ENCODE measurements at regions not wholly inside any gene's neighbourhood (a gene's known extent, or its start where the extent isn't known, plus 50 kb on each side); places are given as distances from the start of the nearest gene placed in this dataset.

DNA sequence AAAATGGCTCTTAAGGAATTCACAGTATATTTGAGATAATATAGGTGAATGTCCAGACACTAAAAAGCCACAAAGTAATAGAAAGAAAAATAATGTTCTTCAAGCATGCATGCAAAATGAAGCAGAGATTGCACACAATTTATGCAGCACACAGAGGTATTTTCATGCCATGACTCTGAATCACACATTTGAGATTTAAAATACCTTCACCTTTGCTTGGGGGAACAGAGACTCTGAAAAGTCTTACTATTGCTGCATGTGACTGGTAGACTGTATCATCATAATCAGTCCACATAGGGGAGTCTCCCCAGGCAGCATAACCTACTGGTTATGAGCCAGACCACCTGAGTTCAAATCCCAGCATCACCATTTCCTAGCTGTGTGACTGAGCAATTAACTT, 96.2 kb downstream of the RCN1 start:
- TF ChIP-seq, protein P1, sequence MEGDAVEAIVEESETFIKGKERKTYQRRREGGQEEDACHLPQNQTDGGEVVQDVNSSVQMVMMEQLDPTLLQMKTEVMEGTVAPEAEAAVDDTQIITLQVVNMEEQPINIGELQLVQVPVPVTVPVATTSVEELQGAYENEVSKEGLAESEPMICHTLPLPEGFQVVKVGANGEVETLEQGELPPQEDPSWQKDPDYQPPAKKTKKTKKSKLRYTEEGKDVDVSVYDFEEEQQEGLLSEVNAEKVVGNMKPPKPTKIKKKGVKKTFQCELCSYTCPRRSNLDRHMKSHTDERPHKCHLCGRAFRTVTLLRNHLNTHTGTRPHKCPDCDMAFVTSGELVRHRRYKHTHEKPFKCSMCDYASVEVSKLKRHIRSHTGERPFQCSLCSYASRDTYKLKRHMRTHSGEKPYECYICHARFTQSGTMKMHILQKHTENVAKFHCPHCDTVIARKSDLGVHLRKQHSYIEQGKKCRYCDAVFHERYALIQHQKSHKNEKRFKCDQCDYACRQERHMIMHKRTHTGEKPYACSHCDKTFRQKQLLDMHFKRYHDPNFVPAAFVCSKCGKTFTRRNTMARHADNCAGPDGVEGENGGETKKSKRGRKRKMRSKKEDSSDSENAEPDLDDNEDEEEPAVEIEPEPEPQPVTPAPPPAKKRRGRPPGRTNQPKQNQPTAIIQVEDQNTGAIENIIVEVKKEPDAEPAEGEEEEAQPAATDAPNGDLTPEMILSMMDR (IDR thresholded peaks at IDR 0.05), result no peak
- no peak for ATAC-seq

DNA sequence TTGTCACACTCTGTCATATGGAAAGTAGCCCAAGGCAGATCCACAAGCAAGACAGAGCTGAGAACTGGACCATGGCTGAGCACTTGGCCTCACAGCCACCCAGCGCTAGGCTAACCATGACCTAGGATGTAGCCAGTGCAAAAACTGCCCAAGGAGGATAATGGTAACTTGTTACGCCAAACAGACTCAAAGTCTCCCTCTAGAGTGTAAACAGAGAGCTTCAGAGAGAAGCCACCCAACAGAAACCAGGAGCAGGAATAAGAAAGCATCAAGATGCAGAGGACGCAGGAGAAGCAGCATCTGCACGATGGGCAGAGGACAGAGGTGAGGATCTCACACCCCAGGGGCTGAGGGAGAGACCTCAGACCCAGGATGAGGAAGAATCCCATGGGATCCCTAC, 97.9 kb downstream of the RCN1 start:
- TF ChIP-seq, protein P1 (IDR thresholded peaks at IDR 0.05), result no peak
- DNase-seq (no peak), ATAC-seq (no peak)
- H3K36me3 ChIP-seq (ENCODE audit: low read depth), result no peaks in the 10 kb centered on the region
- intact Hi-C loops (cut with DNase I, micrococcal nuclease), result no loop called here
- no peak overlapping the region for H3K4me3 ChIP-seq
- no peaks in the 10 kb centered on the region for H3K9me3 ChIP-seq
- no peaks in the 10 kb centered on the region for H3K4me1 ChIP-seq (ENCODE audit: low read depth)

More for the DNA sequence above, 96.2 kb downstream of the RCN1 start:
- DNase-seq, result no peak
- intact Hi-C loops (cut with DNase I, micrococcal nuclease), result no loop called here
- Histone ChIP-seq H3K4me3 (no peak overlapping the region), H3K4me1 (ENCODE audit: low read depth) (no peaks in the 10 kb centered on the region), H3K36me3 (ENCODE audit: low read depth) (no peaks in the 10 kb centered on the region), H3K9me3 (no peaks in the 10 kb centered on the region)

DNA sequence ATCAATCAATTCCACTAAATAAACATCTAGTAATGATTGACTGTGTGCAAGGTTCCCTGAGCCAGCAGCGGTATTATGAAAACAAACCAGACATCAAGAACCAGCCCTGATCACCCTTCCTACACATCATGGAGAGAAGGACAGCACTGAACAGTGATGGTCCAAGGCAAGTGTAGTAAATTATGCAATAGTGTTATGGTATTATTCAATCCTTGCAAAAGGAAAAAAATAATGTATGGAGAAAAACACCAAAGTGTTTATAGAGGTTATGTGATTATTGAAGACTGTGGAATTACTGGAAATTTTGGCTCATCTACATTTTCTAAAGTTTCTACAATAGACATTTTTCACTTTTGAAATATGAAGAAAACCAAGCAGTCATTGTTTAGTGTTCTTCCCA, 105.3 kb downstream of the RCN1 start:
- Histone ChIP-seq H3K9me3 (no peaks in the 10 kb centered on the region), H3K4me3 (no peak overlapping the region), H3K36me3 (ENCODE audit: low read depth) (no peaks in the 10 kb centered on the region), H3K4me1 (ENCODE audit: low read depth) (no peaks in the 10 kb centered on the region)
- intact Hi-C loops (cut with DNase I, micrococcal nuclease), result no loop called here
- no peak for DNase-seq
- TF ChIP-seq, protein P1 (IDR thresholded peaks at IDR 0.05), result no peak
- no peak for ATAC-seq

DNA sequence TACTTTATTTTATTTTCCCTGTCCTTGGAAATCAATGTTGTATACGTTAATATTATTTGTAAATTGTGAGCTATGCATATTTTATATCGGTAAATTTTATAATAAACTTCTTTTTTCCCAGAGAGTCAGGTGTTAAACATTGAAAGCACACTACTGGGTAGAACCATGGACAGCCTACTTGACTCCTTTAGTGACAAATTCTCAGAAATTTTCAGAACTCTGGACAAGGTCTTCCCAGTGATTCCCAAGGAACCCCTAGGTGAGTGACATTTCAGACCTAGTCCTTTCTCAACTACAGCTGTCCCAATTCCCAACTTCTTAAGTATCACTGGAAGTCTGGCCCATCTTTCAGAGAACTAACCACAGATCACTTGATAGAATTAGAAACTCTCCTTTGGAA, 107.2 kb downstream of the RCN1 start:
- no peaks in the 10 kb centered on the region for H3K36me3 ChIP-seq (ENCODE audit: low read depth)
- H3K4me3 ChIP-seq, result no peak overlapping the region
- TF ChIP-seq, protein P1 (IDR thresholded peaks at IDR 0.05), result no peak
- DNase-seq (no peak), ATAC-seq (no peak)
- no peaks in the 10 kb centered on the region for H3K4me1 ChIP-seq (ENCODE audit: low read depth)
- no peaks in the 10 kb centered on the region for H3K9me3 ChIP-seq
- intact Hi-C loops (cut with DNase I, micrococcal nuclease), result no loop called here

DNA sequence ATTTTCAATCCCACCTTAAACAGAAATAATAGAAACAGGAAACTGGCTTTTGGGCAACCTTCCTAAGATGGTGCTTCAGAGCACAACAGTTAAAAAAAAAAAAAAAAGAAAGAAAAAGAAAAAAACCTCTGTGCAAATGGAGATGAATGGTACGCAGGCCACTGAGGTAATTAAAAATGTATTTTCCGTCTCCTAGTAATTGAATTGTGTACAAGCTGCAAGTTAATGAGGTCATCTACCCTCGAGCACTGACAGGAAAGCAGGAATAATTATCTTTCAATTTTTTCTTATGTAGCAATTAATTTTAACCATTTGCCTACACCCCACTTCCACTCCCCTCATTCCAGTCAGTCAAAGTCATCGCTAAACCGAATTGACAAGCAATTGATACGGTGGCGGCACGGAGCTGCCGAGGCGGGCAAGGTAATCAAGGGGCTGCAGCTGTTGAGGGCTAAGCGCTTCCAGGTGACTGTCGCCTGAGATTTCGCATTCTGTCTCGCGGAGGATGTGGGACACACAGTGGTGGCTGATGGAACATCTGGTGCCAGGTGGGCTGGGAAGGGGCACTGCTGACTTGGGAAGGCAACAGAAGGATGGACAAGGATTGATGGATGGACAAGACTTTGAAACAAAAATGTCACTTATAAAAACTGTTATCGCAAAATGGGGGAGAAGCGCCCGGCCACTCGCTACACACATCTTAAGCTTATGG, 109.4 kb downstream of the RCN1 start:
- TF ChIP-seq, protein P1 (IDR thresholded peaks at IDR 0.05), result no peak
- Histone ChIP-seq H3K4me1 (ENCODE audit: low read depth) (no peaks in the 10 kb centered on the region), H3K4me3 (no peak overlapping the region), H3K36me3 (ENCODE audit: low read depth) (no peaks in the 10 kb centered on the region), H3K9me3 (no peaks in the 10 kb centered on the region)
- intact Hi-C loops (cut with DNase I, micrococcal nuclease), result no loop called here
- no peak for ATAC-seq
- no peak for DNase-seq

DNA sequence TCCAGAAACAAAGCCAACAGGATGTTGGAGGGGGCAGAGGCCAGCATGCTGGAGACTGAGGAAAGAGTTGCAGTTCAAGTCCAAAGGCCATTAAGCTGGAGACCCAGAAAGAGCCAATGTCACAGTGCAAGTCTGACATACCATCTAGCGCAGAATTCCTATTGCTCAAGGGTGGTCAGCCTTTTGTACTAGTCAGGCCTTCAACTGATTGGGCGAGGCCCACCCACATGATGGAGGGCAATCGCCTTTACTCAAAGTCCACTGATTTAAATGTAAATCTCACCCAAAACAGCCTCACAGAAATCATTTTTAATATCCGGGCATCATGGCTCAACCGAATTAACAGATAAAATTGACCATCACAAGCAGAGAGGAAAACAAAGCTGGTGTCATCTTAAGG, 113.9 kb downstream of the RCN1 start:
- Histone ChIP-seq H3K9me3 (no peaks in the 10 kb centered on the region), H3K4me3 (no peak overlapping the region), H3K36me3 (ENCODE audit: low read depth) (no peaks in the 10 kb centered on the region), H3K4me1 (ENCODE audit: low read depth) (no peaks in the 10 kb centered on the region)
- DNase-seq (no peak), ATAC-seq (no peak)
- TF ChIP-seq, protein P1 (IDR thresholded peaks at IDR 0.05), result no peak
- intact Hi-C loops (cut with DNase I, micrococcal nuclease), result no loop called here

Data from mucosa of descending colon (tissue), 3 donors.